Muscle of leg (tissue), 3 donors: ENCODE measurements at regions not wholly inside any gene's neighbourhood (a gene's known extent, or its start where the extent isn't known, plus 50 kb on each side); places are given as distances from the start of the nearest gene placed in this dataset.
A peak's percentile ranks its signal among the peaks of the same experiment; 100 is the strongest.

ENCODE experiments used
- DNase-seq: peaks from one replicate; pipeline ENCODE4 v3.0.0; 2013
- H3K27ac ChIP-seq: one replicate; pipeline ENCODE4 v1.5.1; 2013; ENCODE audit warnings: mild to moderate bottlenecking, low read length, control low read depth
- H3K27me3 ChIP-seq: one replicate; pipeline ENCODE4 v1.6.1; 2013; ENCODE audit warnings: low read length; ENCODE audit not compliant: control insufficient read depth, insufficient read depth
- H3K36me3 ChIP-seq: one replicate; pipeline ENCODE4 v1.6.1; 2013; ENCODE audit warnings: low read length; ENCODE audit not compliant: control insufficient read depth, insufficient read depth
- H3K4me1 ChIP-seq: one replicate; pipeline ENCODE4 v1.6.1; 2013; ENCODE audit warnings: low read length; ENCODE audit not compliant: control insufficient read depth, insufficient read depth
- H3K4me3 ChIP-seq: one replicate; pipeline ENCODE4 v1.5.1; 2013; ENCODE audit warnings: low read length, control low read depth
- H3K9me3 ChIP-seq: replicated peaks from 2 replicates; pipeline ENCODE4 v1.6.1; 2013; ENCODE audit warnings: low read depth, low read length; ENCODE audit not compliant: control insufficient read depth
- WGBS: methylation state at CpG from one replicate; pipeline ENCODE4 v1.1.5; 2013; ENCODE audit warnings: missing lambda C conversion rate; ENCODE audit not compliant: insufficient coverage; 5-methylcytosine and 5-hydroxymethylcytosine counted together

- no peaks in the 10 kb centered on the region for H3K27me3 ChIP-seq
- WGBS, result 80% methylated on average over 3 of the region's 3 CpGs
- DNase-seq, result no peak
Observed at GRCh38 chr16:76883076-76883475, 307.9 kb upstream of the MON1B start.

GRCh38 chr16:76885776-76886537 lies 305.0 kb upstream of the MON1B start:
- DNase-seq, result no peak
- Histone ChIP-seq H3K4me1 (no peaks in the 10 kb centered on the region), H3K4me3 (no peak overlapping the region), H3K27me3 (no peaks in the 10 kb centered on the region), H3K9me3 (no peaks in the 10 kb centered on the region), H3K36me3 (no peaks in the 10 kb centered on the region), H3K27ac (no peak overlapping the region)
- WGBS, result no CpG with 5 or more reads among the region's 5 CpGs

More at GRCh38 chr16:76883076-76883475, 307.9 kb upstream of the MON1B start:
- Histone ChIP-seq H3K36me3 (no peaks in the 10 kb centered on the region), H3K27ac (no peak overlapping the region), H3K4me3 (no peak overlapping the region), H3K9me3 (no peaks in the 10 kb centered on the region), H3K4me1 (no peaks in the 10 kb centered on the region)

GRCh38 chr16:76897816-76898215 lies 293.2 kb upstream of the MON1B start:
- no peak overlapping the region for H3K4me3 ChIP-seq
- DNase-seq, result no peak
- no CpG with 5 or more reads among the region's 1 CpG for WGBS
- H3K9me3 ChIP-seq, result no peaks in the 10 kb centered on the region
- no peaks in the 10 kb centered on the region for H3K27me3 ChIP-seq
- H3K36me3 ChIP-seq, result no peaks in the 10 kb centered on the region
- H3K4me1 ChIP-seq, result no peaks in the 10 kb centered on the region
- H3K27ac ChIP-seq, result no peak overlapping the region

GRCh38 chr16:76899767-76900166 lies 291.2 kb upstream of the MON1B start:
- Histone ChIP-seq H3K4me3 (no peak overlapping the region), H3K27me3 (no peaks in the 10 kb centered on the region)
- DNase-seq, result peak; percentile 64

GRCh38 chr16:76900285-76901263 lies 290.4 kb upstream of the MON1B start:
- Histone ChIP-seq H3K36me3 (no peaks in the 10 kb centered on the region), H3K4me3 (no peak overlapping the region), H3K27me3 (no peaks in the 10 kb centered on the region), H3K9me3 (no peaks in the 10 kb centered on the region), H3K4me1 (no peaks in the 10 kb centered on the region), H3K27ac (no peak overlapping the region)
- no peak for DNase-seq
- WGBS, result no CpG with 5 or more reads among the region's 6 CpGs

More at GRCh38 chr16:76899767-76900166, 291.2 kb upstream of the MON1B start:
- H3K4me1 ChIP-seq, result no peaks in the 10 kb centered on the region
- H3K9me3 ChIP-seq, result no peaks in the 10 kb centered on the region
- H3K36me3 ChIP-seq, result no peaks in the 10 kb centered on the region
- no peak overlapping the region for H3K27ac ChIP-seq

- H3K27me3 ChIP-seq, result no peaks in the 10 kb centered on the region
- H3K4me1 ChIP-seq, result no peaks in the 10 kb centered on the region
- H3K36me3 ChIP-seq, result no peaks in the 10 kb centered on the region
- H3K27ac ChIP-seq, result no peak overlapping the region
- H3K4me3 ChIP-seq, result no peak overlapping the region
- 71% methylated on average over 1 of the region's 2 CpGs for WGBS
- DNase-seq, result no peak
- no peaks in the 10 kb centered on the region for H3K9me3 ChIP-seq
Observed at GRCh38 chr16:76906552-76906951, 284.4 kb upstream of the MON1B start.

GRCh38 chr16:76910931-76911330 lies 280.1 kb upstream of the MON1B start:
- H3K4me1 ChIP-seq, result no peaks in the 10 kb centered on the region
- H3K9me3 ChIP-seq, result no peaks in the 10 kb centered on the region
- no peaks in the 10 kb centered on the region for H3K36me3 ChIP-seq
- no peak for DNase-seq
- no peak overlapping the region for H3K4me3 ChIP-seq
- H3K27ac ChIP-seq, result no peak overlapping the region
- H3K27me3 ChIP-seq, result no peaks in the 10 kb centered on the region
- 88% methylated on average over 3 of the region's 3 CpGs for WGBS

- no peaks in the 10 kb centered on the region for H3K9me3 ChIP-seq
- H3K36me3 ChIP-seq, result no peaks in the 10 kb centered on the region
- no peak overlapping the region for H3K27ac ChIP-seq
- no peak for DNase-seq
- H3K27me3 ChIP-seq, result no peaks in the 10 kb centered on the region
- no peak overlapping the region for H3K4me3 ChIP-seq
- WGBS, result 71% methylated on average over 1 of the region's 1 CpG
- H3K4me1 ChIP-seq, result no peaks in the 10 kb centered on the region
Observed at GRCh38 chr16:76913046-76913445, 277.9 kb upstream of the MON1B start.

- Histone ChIP-seq H3K9me3 (no peaks in the 10 kb centered on the region), H3K36me3 (no peaks in the 10 kb centered on the region), H3K4me3 (no peak overlapping the region), H3K27me3 (no peaks in the 10 kb centered on the region), H3K27ac (no peak overlapping the region), H3K4me1 (no peaks in the 10 kb centered on the region)
- no peak for DNase-seq
- 94% methylated on average over 2 of the region's 2 CpGs for WGBS
Observed at GRCh38 chr16:76926042-76926441, 264.9 kb upstream of the MON1B start.

GRCh38 chr16:76926595-76926994 lies 264.4 kb upstream of the MON1B start:
- no CpG with 5 or more reads among the region's 1 CpG for WGBS
- Histone ChIP-seq H3K36me3 (no peaks in the 10 kb centered on the region), H3K9me3 (no peaks in the 10 kb centered on the region), H3K27me3 (no peaks in the 10 kb centered on the region), H3K4me1 (no peaks in the 10 kb centered on the region), H3K4me3 (no peak overlapping the region), H3K27ac (no peak overlapping the region)
- DNase-seq, result peak; percentile 22
